ENCODE measurements at regions not wholly inside any gene's neighbourhood (a gene's known extent, or its start where the extent isn't known, plus 50 kb on each side); places are given as distances from the start of the nearest gene placed in this dataset.
A peak's percentile ranks its signal among the peaks of the same experiment; 100 is the strongest.

- no peak for TF ChIP-seq EZH2 (IDR thresholded peaks at IDR 0.05; ENCODE audit: insufficient read depth, low read length)
- TF ChIP-seq, protein P1, sequence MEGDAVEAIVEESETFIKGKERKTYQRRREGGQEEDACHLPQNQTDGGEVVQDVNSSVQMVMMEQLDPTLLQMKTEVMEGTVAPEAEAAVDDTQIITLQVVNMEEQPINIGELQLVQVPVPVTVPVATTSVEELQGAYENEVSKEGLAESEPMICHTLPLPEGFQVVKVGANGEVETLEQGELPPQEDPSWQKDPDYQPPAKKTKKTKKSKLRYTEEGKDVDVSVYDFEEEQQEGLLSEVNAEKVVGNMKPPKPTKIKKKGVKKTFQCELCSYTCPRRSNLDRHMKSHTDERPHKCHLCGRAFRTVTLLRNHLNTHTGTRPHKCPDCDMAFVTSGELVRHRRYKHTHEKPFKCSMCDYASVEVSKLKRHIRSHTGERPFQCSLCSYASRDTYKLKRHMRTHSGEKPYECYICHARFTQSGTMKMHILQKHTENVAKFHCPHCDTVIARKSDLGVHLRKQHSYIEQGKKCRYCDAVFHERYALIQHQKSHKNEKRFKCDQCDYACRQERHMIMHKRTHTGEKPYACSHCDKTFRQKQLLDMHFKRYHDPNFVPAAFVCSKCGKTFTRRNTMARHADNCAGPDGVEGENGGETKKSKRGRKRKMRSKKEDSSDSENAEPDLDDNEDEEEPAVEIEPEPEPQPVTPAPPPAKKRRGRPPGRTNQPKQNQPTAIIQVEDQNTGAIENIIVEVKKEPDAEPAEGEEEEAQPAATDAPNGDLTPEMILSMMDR (IDR thresholded peaks at IDR 0.05; ENCODE audit: insufficient read depth, low read depth, low read length): no peak
- no peaks in the 10 kb centered on the region for H4K20me1 ChIP-seq (ENCODE audit: insufficient read depth, low read length)
Observed at GRCh38 chr13:71249011-71249410, 618.0 kb downstream of the DACH1 start.

DNA sequence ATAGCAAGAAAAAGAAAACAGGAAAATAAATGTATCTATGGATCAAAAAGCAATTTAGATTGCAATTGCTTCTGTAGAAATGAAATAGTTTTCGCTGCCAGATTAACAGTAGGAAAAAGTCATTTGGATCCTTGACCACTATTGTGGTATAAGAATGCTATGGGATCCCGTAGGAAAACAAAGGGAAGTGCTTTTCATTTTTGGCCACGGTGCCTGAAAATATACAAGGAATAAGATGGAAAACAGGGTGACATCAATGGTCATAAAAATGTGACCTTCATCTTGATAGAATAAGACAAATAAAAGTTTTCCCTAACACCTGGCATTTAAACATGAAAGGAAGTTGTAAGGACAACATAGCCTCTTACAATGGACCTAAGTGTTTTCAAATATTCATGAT, 622.8 kb downstream of the DACH1 start:
- Histone ChIP-seq H2AFZ (ENCODE audit: low read depth, low read length) (no peak overlapping the region), H3K4me3 (ENCODE audit: insufficient read depth, low read depth, low read length) (no peak overlapping the region), H3K9me3 (ENCODE audit: insufficient read depth, low read depth, low read length) (no peaks in the 10 kb centered on the region), H3K4me1 (ENCODE audit: insufficient read depth, low read length) (no peaks in the 10 kb centered on the region), H3K9ac (ENCODE audit: low read length) (no peak overlapping the region), H3K36me3 (ENCODE audit: insufficient read depth, low read length) (no peaks in the 10 kb centered on the region), H3K79me2 (ENCODE audit: insufficient read depth, low read length) (no peaks in the 10 kb centered on the region), H3K27me3 (ENCODE audit: insufficient read depth, low read length) (no peaks in the 10 kb centered on the region), H3K4me2 (ENCODE audit: low read length) (no peak overlapping the region), H4K20me1 (ENCODE audit: insufficient read depth, low read length) (no peaks in the 10 kb centered on the region), H3K27ac (ENCODE audit: low read depth, low read length) (no peak overlapping the region)
- TF ChIP-seq, protein P1 (IDR thresholded peaks at IDR 0.05; ENCODE audit: insufficient read depth, low read depth, low read length): no peak
- TF ChIP-seq EZH2 (IDR thresholded peaks at IDR 0.05; ENCODE audit: insufficient read depth, low read length): no peak
- no peak for DNase-seq (ENCODE audit: low read depth)
- Mint-ChIP-seq H3K9me3 (ENCODE audit: unreplicated experiment) (no peaks in the 10 kb centered on the region), H3K27ac (ENCODE audit: unreplicated experiment) (no peak overlapping the region), H3K27me3 (ENCODE audit: low read depth, unreplicated experiment) (no peaks in the 10 kb centered on the region), H3K36me3 (ENCODE audit: low read depth, unreplicated experiment) (no peaks in the 10 kb centered on the region), H3K4me3 (ENCODE audit: unreplicated experiment) (no peak overlapping the region), H3K4me1 (ENCODE audit: low read depth, unreplicated experiment) (no peaks in the 10 kb centered on the region)
- no peak for FAIRE-seq

More at GRCh38 chr13:71249011-71249410, 618.0 kb downstream of the DACH1 start:
- Histone ChIP-seq H3K27ac (ENCODE audit: low read depth, low read length) (no peak overlapping the region), H3K4me3 (ENCODE audit: insufficient read depth, low read depth, low read length) (no peak overlapping the region), H2AFZ (ENCODE audit: low read depth, low read length) (no peak overlapping the region), H3K79me2 (ENCODE audit: insufficient read depth, low read length) (no peaks in the 10 kb centered on the region), H3K9ac (ENCODE audit: low read length) (no peak overlapping the region), H3K9me3 (ENCODE audit: insufficient read depth, low read depth, low read length) (no peaks in the 10 kb centered on the region), H3K4me2 (ENCODE audit: low read length) (no peak overlapping the region), H3K36me3 (ENCODE audit: insufficient read depth, low read length) (no peaks in the 10 kb centered on the region), H3K4me1 (ENCODE audit: insufficient read depth, low read length) (no peaks in the 10 kb centered on the region), H3K27me3 (ENCODE audit: insufficient read depth, low read length) (no peaks in the 10 kb centered on the region)
- Mint-ChIP-seq H3K36me3 (ENCODE audit: low read depth, unreplicated experiment) (no peaks in the 10 kb centered on the region), H3K27me3 (ENCODE audit: low read depth, unreplicated experiment) (no peaks in the 10 kb centered on the region), H3K27ac (ENCODE audit: unreplicated experiment) (no peak overlapping the region), H3K4me1 (ENCODE audit: low read depth, unreplicated experiment) (no peaks in the 10 kb centered on the region), H3K4me3 (ENCODE audit: unreplicated experiment) (no peak overlapping the region), H3K9me3 (ENCODE audit: unreplicated experiment) (no peaks in the 10 kb centered on the region)
- DNase-seq (ENCODE audit: low read depth): no peak
- no peak for FAIRE-seq

- Mint-ChIP-seq H3K36me3 (ENCODE audit: low read depth, unreplicated experiment) (no peaks in the 10 kb centered on the region), H3K27ac (ENCODE audit: unreplicated experiment) (no peak overlapping the region), H3K4me3 (ENCODE audit: unreplicated experiment) (no peak overlapping the region), H3K9me3 (ENCODE audit: unreplicated experiment) (no peaks in the 10 kb centered on the region), H3K27me3 (ENCODE audit: low read depth, unreplicated experiment) (no peaks in the 10 kb centered on the region), H3K4me1 (ENCODE audit: low read depth, unreplicated experiment) (no peaks in the 10 kb centered on the region)
- H3K4me1 ChIP-seq (ENCODE audit: insufficient read depth, low read length): no peaks in the 10 kb centered on the region
- DNase-seq (ENCODE audit: low read depth) (peak; percentile 25), FAIRE-seq (no peak)
- H3K9ac ChIP-seq (ENCODE audit: low read length): no peak overlapping the region
- no peak for TF ChIP-seq EZH2 (IDR thresholded peaks at IDR 0.05; ENCODE audit: insufficient read depth, low read length)
- TF ChIP-seq, protein P1 (IDR thresholded peaks at IDR 0.05; ENCODE audit: insufficient read depth, low read depth, low read length): no peak
- H3K27me3 ChIP-seq (ENCODE audit: insufficient read depth, low read length): no peaks in the 10 kb centered on the region
- H3K4me2 ChIP-seq (ENCODE audit: low read length): peak overlapping the region; percentile 58
- peak overlapping the region; percentile 59 for H2AFZ ChIP-seq (ENCODE audit: low read depth, low read length)
- H3K79me2 ChIP-seq (ENCODE audit: insufficient read depth, low read length): no peaks in the 10 kb centered on the region
- no peak overlapping the region for H3K27ac ChIP-seq (ENCODE audit: low read depth, low read length)
- H3K9me3 ChIP-seq (ENCODE audit: insufficient read depth, low read depth, low read length): no peaks in the 10 kb centered on the region
- no peaks in the 10 kb centered on the region for H4K20me1 ChIP-seq (ENCODE audit: insufficient read depth, low read length)
- H3K36me3 ChIP-seq (ENCODE audit: insufficient read depth, low read length): no peaks in the 10 kb centered on the region
- no peak overlapping the region for H3K4me3 ChIP-seq (ENCODE audit: insufficient read depth, low read depth, low read length)
Observed at GRCh38 chr13:71242201-71242600, 624.8 kb downstream of the DACH1 start.

Measured in astrocyte (in vitro differentiated cells and primary cell).